Neuronal stem cell (in vitro differentiated cells): ENCODE measurements at regions not wholly inside any gene's neighbourhood (a gene's known extent, or its start where the extent isn't known, plus 50 kb on each side); places are given as distances from the start of the nearest gene placed in this dataset.

Source experiments
- DNase-seq: peaks from one replicate; pipeline ENCODE4 v3.0.0-alpha.2; 2013; ENCODE audit warnings: low spot score
- H2AFZ ChIP-seq: one replicate; pipeline ENCODE4 v1.6.1; 2013; ENCODE audit warnings: mild to moderate bottlenecking, low read length, inconsistent platforms
- H2AK5ac ChIP-seq: 2 replicates; pipeline ENCODE4 v1.6.1; 2013; ENCODE audit warnings: low read depth, mild to moderate bottlenecking, inconsistent platforms, low read length, moderate library complexity, mixed read lengths
- H2BK120ac ChIP-seq: 2 replicates; pipeline ENCODE4 v1.6.1; 2013; ENCODE audit warnings: low read depth, mild to moderate bottlenecking, inconsistent platforms, low read length, moderate library complexity, mixed read lengths
- H2BK12ac ChIP-seq: one replicate; pipeline ENCODE4 v1.6.1; 2013; ENCODE audit warnings: low read length, inconsistent platforms
- H2BK15ac ChIP-seq: 2 replicates; pipeline ENCODE4 v1.6.1; 2013; ENCODE audit warnings: mild to moderate bottlenecking, low read length, inconsistent platforms, mixed read lengths
- H2BK5ac ChIP-seq: one replicate; pipeline ENCODE4 v1.6.1; 2013; ENCODE audit warnings: inconsistent platforms, mild to moderate bottlenecking, low read length, moderate library complexity
- H3K14ac ChIP-seq: one replicate; pipeline ENCODE4 v1.6.1; 2013; ENCODE audit warnings: low read length, inconsistent platforms
- H3K18ac ChIP-seq: 2 replicates; pipeline ENCODE4 v1.6.1; 2013; ENCODE audit warnings: low read length, inconsistent platforms
- H3K23ac ChIP-seq: 2 replicates; pipeline ENCODE4 v1.6.1; 2013; ENCODE audit warnings: low read depth, mild to moderate bottlenecking, mixed read lengths, low read length, inconsistent platforms; ENCODE audit not compliant: poor library complexity
- H3K27ac ChIP-seq: replicated peaks from 3 replicates; pipeline ENCODE4 v1.5.1; 2013; ENCODE audit warnings: low read length, inconsistent platforms
- H3K27me3 ChIP-seq, 3 experiments: 2 replicates each; pipeline ENCODE4 v1.6.1; 2013; ENCODE audit warnings: low read length in 3 of 3, mild to moderate bottlenecking in 2 of 3, inconsistent platforms in 1 of 3, low read depth in 1 of 3, mixed read lengths in 1 of 3, moderate library complexity in 1 of 3; ENCODE audit not compliant: control insufficient read depth in 3 of 3, insufficient read depth in 3 of 3
- H3K36me3 ChIP-seq, 2 donors: replicated peaks in 1 of 2; 2 replicates each; pipeline ENCODE4 v1.6.1; 2013; ENCODE audit warnings: low read length in 2 of 2; ENCODE audit not compliant: control insufficient read depth in 2 of 2, insufficient read depth in 2 of 2
- H3K4ac ChIP-seq: 2 replicates; pipeline ENCODE4 v1.6.1; 2013; ENCODE audit warnings: inconsistent platforms, mild to moderate bottlenecking, low read length, moderate library complexity
- H3K4me1 ChIP-seq, 2 donors: 1 replicate in 1 of 2; 2 replicates in 1 of 2; pipeline ENCODE4 v1.6.1; 2013; ENCODE audit warnings: low read length in 2 of 2, low read depth in 1 of 2; ENCODE audit not compliant: control insufficient read depth in 2 of 2, insufficient read depth in 1 of 2
- H3K4me2 ChIP-seq: one replicate; pipeline ENCODE4 v1.6.1; 2013; ENCODE audit warnings: mild to moderate bottlenecking, low read length, inconsistent platforms; ENCODE audit not compliant: insufficient read depth, poor library complexity, severe bottlenecking
- H3K4me3 ChIP-seq, 2 donors: 2 replicates each; pipeline ENCODE4 v1.5.1; 2013; ENCODE audit warnings: low read length in 2 of 2, mild to moderate bottlenecking in 2 of 2, inconsistent platforms in 1 of 2, moderate library complexity in 1 of 2
- H3K79me1 ChIP-seq: one replicate; pipeline ENCODE4 v1.6.1; 2013; ENCODE audit warnings: low read depth, mild to moderate bottlenecking, inconsistent platforms, low read length, moderate library complexity
- H3K9ac ChIP-seq: one replicate; pipeline ENCODE4 v1.6.1; 2013; ENCODE audit warnings: mild to moderate bottlenecking, low read depth, low read length, inconsistent platforms; ENCODE audit not compliant: poor library complexity
- H3K9me3 ChIP-seq, 2 donors: replicated peaks in 1 of 2; 2 replicates each; pipeline versions ENCODE3 to v1.6.1; 2013; ENCODE audit warnings: low read length in 2 of 2, mild to moderate bottlenecking in 2 of 2, inconsistent platforms in 1 of 2, low read depth in 1 of 2, mixed read lengths in 1 of 2, moderate library complexity in 1 of 2; ENCODE audit not compliant: control insufficient read depth in 2 of 2, insufficient read depth in 1 of 2
- H4K8ac ChIP-seq: one replicate; pipeline ENCODE4 v1.6.1; 2013; ENCODE audit warnings: low read depth, mild to moderate bottlenecking, inconsistent platforms, low read length, moderate library complexity
- H4K91ac ChIP-seq: one replicate; pipeline ENCODE4 v1.6.1; 2013; ENCODE audit warnings: low read length, low read depth, mild to moderate bottlenecking, inconsistent platforms; ENCODE audit not compliant: poor library complexity
- WGBS, 2 donors: extraction: QIAGEN DNeasy Blood & Tissue Kit; methylation state at CpG; one replicate each; pipeline ENCODE4 v1.1.7; 2013; ENCODE audit warnings: missing lambda C conversion rate in 2 of 2, mixed read lengths in 1 of 2; ENCODE audit not compliant: insufficient read length in 2 of 2, insufficient replicate concordance in 1 of 2; ENCODE audit errors: extremely low coverage in 2 of 2; 5-methylcytosine and 5-hydroxymethylcytosine counted together

DNA sequence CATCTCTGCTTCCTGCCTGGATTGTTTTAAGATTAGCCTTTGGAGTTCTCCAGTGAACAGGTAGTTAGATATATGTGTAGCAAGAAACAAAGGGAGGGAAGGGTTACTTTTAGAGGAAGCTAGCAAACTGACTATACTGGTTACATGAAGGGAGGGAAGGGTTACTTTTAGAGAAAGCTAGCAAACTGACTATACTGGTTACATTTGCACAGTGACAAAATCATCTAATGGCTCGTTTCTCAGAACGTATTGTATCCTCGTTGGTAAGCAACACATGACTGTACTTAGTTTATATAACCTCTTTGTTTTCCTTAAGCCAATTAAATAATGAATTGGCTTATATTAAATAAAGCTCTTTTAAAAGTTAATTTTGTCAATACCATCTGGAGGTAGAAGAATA, 540.9 kb downstream of the EPM2A start:
- Histone ChIP-seq H3K9ac (no peak overlapping the region), H3K4me2 (no peak overlapping the region), H2BK120ac (no peak overlapping the region), H3K14ac (no peak overlapping the region), H3K4me1 (no peaks in the 10 kb centered on the region), H2AFZ (no peak overlapping the region), H2BK5ac (no peak overlapping the region), H3K4ac (no peak overlapping the region), H3K79me1 (no peaks in the 10 kb centered on the region), H3K36me3 (no peaks in the 10 kb centered on the region), H3K23ac (no peak overlapping the region), H3K27ac (no peak overlapping the region), H4K91ac (no peak overlapping the region), H3K27me3 (no peaks in the 10 kb centered on the region), H2BK12ac (no peak overlapping the region), H3K4me3 (no peak overlapping the region), H4K8ac (no peak overlapping the region), H2BK15ac (no peak overlapping the region), H3K9me3 (no peaks in the 10 kb centered on the region), H3K18ac (no peak overlapping the region), H2AK5ac (no peak overlapping the region)
- no CpG with 5 or more reads among the region's 3 CpGs for WGBS, 2 donors
- no peak for DNase-seq

GRCh38 chr6:145199961-145200360, 535.4 kb downstream of the EPM2A start:
- no peak overlapping the region for H3K14ac ChIP-seq

GRCh38 chr6:145204301-145204700, 531.0 kb downstream of the EPM2A start:
- no peak overlapping the region for H4K8ac ChIP-seq
- H3K14ac ChIP-seq: no peak overlapping the region

More at GRCh38 chr6:145199961-145200360, 535.4 kb downstream of the EPM2A start:
- Histone ChIP-seq H2BK12ac (no peak overlapping the region), H4K8ac (no peak overlapping the region), H2AFZ (no peak overlapping the region), H3K9ac (no peak overlapping the region), H3K79me1 (no peaks in the 10 kb centered on the region), H4K91ac (no peak overlapping the region), H3K4me1 (no peaks in the 10 kb centered on the region), H3K27me3 (no peaks in the 10 kb centered on the region), H3K4me2 (no peak overlapping the region), H2BK15ac (no peak overlapping the region), H3K18ac (no peak overlapping the region), H3K4me3 (no peak overlapping the region), H3K36me3 (no peaks in the 10 kb centered on the region), H3K4ac (no peak overlapping the region), H3K23ac (no peak overlapping the region), H3K9me3 (no peaks in the 10 kb centered on the region), H2BK120ac (no peak overlapping the region), H2BK5ac (no peak overlapping the region), H2AK5ac (no peak overlapping the region), H3K27ac (no peak overlapping the region)
- WGBS, 2 donors: no CpG with 5 or more reads among the region's 1 CpG
- no peak for DNase-seq

GRCh38 chr6:145206247-145206907, 528.9 kb downstream of the EPM2A start:
- Histone ChIP-seq H3K27ac (no peak overlapping the region), H3K36me3 (no peaks in the 10 kb centered on the region)

More at GRCh38 chr6:145204301-145204700, 531.0 kb downstream of the EPM2A start:
- Histone ChIP-seq H3K9me3 (no peaks in the 10 kb centered on the region), H3K4me1 (no peaks in the 10 kb centered on the region), H3K79me1 (no peaks in the 10 kb centered on the region), H3K23ac (no peak overlapping the region), H4K91ac (no peak overlapping the region), H2BK12ac (no peak overlapping the region), H2BK5ac (no peak overlapping the region), H3K4me3 (no peak overlapping the region), H2BK120ac (no peak overlapping the region), H2AK5ac (no peak overlapping the region), H2BK15ac (no peak overlapping the region), H3K4me2 (no peak overlapping the region), H3K27me3 (no peaks in the 10 kb centered on the region), H3K9ac (no peak overlapping the region), H3K18ac (no peak overlapping the region), H3K36me3 (no peaks in the 10 kb centered on the region), H3K27ac (no peak overlapping the region), H3K4ac (no peak overlapping the region), H2AFZ (no peak overlapping the region)
- no CpG with 5 or more reads among the region's 2 CpGs for WGBS, 2 donors
- DNase-seq: no peak

More at GRCh38 chr6:145206247-145206907, 528.9 kb downstream of the EPM2A start:
- Histone ChIP-seq H3K79me1 (no peaks in the 10 kb centered on the region), H3K27me3 (no peaks in the 10 kb centered on the region), H3K9me3 (no peaks in the 10 kb centered on the region), H2BK5ac (no peak overlapping the region), H3K4me2 (no peak overlapping the region), H3K4me3 (no peak overlapping the region), H2AK5ac (no peak overlapping the region), H4K8ac (no peak overlapping the region), H3K14ac (no peak overlapping the region), H4K91ac (no peak overlapping the region), H3K9ac (no peak overlapping the region), H3K23ac (no peak overlapping the region), H3K18ac (no peak overlapping the region), H2AFZ (no peak overlapping the region), H2BK120ac (no peak overlapping the region), H2BK15ac (no peak overlapping the region), H3K4me1 (no peaks in the 10 kb centered on the region), H2BK12ac (no peak overlapping the region), H3K4ac (no peak overlapping the region)
- no CpG with 5 or more reads among the region's 7 CpGs for WGBS, 2 donors
- no peak for DNase-seq
